Nucleus accumbens (tissue), 56 donors: ENCODE measurements at regions not wholly inside any gene's neighbourhood (a gene's known extent, or its start where the extent isn't known, plus 50 kb on each side); places are given as distances from the start of the nearest gene placed in this dataset.
"Not testable (repeated sequence)": the region's sequence is repeated elsewhere in the genome, so short reads cannot be mapped to it uniquely, and the experiment has no call there.

ENCODE experiments used
- DNase-seq, 56 donors: peaks; one replicate each; lab custom pipeline; 2025; lab: John Stamatoyannopoulos, UW

GRCh38 chr4:1573830-1574459, 110.2 kb downstream of the FAM53A start:
- DNase-seq, result no peak

GRCh38 chr4:1572964-1573720, 111.0 kb downstream of the FAM53A start:
- DNase-seq, result no peak

- DNase-seq, result no peak
Observed at GRCh38 chr4:1572521-1572920, 111.6 kb downstream of the FAM53A start.

DNA sequence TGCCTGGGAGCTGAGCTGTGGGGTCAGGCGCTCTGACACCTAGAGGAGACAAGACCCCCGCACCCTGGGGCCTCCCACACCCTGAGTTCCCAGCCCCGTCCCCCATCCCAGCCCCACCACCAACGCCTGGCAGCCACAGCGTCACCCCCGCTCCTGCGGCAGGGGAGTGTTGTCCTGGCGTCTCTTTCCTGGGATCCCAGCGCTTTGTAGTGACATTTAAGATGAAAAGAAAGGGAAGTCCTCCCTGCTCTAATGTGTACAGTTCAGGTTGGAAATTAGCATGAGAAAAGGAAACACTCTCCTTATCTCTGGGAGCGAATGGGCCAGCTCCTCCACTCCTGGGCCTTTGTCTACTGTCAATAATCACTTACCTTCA, 112.1 kb downstream of the FAM53A start:
- no peak for DNase-seq

DNA sequence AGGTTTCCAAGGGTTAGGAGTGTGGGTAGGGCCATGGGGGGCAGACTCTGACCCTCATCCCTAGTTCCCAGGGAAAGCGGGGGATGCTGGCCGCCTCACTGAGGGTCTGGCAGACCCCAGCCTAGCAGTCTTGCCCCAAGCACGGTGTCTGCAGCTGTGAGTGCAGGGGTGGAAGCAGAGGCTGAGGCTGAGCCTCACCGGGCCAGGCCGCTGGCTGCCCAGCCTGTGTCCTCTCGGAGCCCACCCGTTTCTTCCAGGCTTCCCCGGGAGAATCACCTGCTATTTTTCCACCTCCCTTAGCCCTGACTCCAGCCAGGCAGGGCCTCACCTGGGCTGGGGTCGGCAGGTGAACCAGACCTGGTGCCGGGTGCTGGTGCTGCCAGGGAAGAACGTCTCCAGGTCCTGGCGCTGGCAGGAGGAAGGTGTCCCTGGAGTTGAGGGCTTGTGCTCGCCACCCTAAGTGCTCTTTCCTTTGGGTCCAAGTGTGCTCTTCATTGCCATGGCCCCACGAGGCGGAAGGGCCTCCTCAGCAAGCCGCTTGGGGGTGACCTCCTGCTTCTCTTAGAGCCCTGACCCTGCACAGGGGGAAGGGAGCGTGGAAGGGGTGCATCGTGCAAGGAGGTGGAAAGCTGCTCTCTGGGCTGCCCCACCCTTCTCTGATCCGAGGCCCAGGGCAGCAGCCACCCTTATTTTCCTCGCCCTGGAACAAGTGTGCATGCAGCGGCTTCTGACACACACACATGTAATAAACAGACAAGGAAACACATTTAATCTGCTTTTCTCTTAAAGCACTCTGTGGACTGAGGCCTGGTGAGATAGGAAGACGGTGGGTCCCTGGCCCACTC, 112.7 kb downstream of the FAM53A start:
- DNase-seq, result no peak

GRCh38 chr4:1570291-1571164, 113.6 kb downstream of the FAM53A start:
- no peak for DNase-seq

DNA sequence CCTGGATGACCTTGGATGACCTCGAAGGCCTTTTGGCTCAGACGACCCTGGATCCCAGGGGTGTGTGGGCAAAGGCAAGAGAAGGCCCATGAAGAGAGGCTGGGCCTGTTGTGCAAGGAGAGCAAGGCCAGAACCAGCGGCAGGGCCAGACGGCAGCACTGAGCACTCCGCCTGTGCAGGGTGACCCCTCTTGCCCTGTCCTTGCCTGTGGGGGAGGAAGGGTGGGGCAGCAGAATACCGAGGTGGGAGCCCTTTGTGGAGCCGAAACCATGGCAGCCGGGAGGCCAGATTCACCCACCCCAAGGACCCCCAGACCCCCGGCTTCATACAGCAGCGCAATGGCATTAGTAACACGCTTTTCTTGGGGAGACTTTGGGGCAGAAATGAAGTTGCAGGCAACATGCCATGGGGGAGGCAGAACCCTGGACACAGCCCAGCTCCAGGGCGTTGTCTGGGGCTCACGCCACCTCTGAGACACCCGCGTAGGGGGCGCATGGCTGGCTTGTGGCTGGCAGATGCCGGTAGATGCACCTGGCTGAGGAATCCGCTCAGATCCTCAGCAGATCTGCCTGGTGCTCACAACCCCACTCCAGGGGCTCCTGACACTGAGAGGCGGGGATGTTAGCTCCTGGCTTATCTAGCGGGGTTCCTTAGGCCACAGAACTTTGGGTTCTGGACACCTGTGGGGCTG, 114.5 kb downstream of the FAM53A start:
- no peak for DNase-seq

- DNase-seq, result no peak
Observed at GRCh38 chr4:1568855-1569460, 115.2 kb downstream of the FAM53A start.

- peak in 3 of 56 donors; percentile 13 to 40 (median 17) for DNase-seq
Observed at GRCh38 chr4:1567808-1568581, 116.1 kb downstream of the FAM53A start.

- DNase-seq, result no peak
Observed at GRCh38 chr4:1567519-1567807, 116.7 kb downstream of the FAM53A start.

GRCh38 chr4:1566838-1567518, 117.1 kb downstream of the FAM53A start:
- DNase-seq, result no peak

- not testable (repeated sequence) for DNase-seq
Observed at GRCh38 chr4:1566301-1566837, 117.7 kb downstream of the FAM53A start.

GRCh38 chr4:1565598-1566295, 118.4 kb downstream of the FAM53A start:
- no peak for DNase-seq

GRCh38 chr4:1564535-1565375, 119.4 kb downstream of the FAM53A start:
- no peak for DNase-seq

- DNase-seq, result no peak
Observed at GRCh38 chr4:1563768-1564485, 120.2 kb downstream of the FAM53A start.

- DNase-seq, result no peak
Observed at GRCh38 chr4:1563241-1563640, 120.9 kb downstream of the FAM53A start.
